NCI-H146 treated with DMSO at 0.1 percent for 48 hours (cell line): ENCODE measurements at regions not wholly inside any gene's neighbourhood (a gene's known extent, or its start where the extent isn't known, plus 50 kb on each side); places are given as distances from the start of the nearest gene placed in this dataset.

Experiments
- DNase-seq: peaks from one replicate; lab custom pipeline; 2025; ENCODE audit not compliant: unreplicated experiment; lab: John Stamatoyannopoulos, UW

GRCh38 chr13:107360010-107360409 lies 792.1 kb upstream of the ARGLU1 start:
- no peak for DNase-seq

GRCh38 chr13:107358866-107359265 lies 790.9 kb upstream of the ARGLU1 start:
- DNase-seq, result no peak

- no peak for DNase-seq
Observed at GRCh38 chr13:107351305-107351704, 783.4 kb upstream of the ARGLU1 start.

GRCh38 chr13:107348925-107349324 lies 781.0 kb upstream of the ARGLU1 start:
- no peak for DNase-seq

- no peak for DNase-seq
Observed at GRCh38 chr13:107348471-107348870, 780.5 kb upstream of the ARGLU1 start.

GRCh38 chr13:107347641-107348369 lies 779.9 kb upstream of the ARGLU1 start:
- no peak for DNase-seq

- no peak for DNase-seq
Observed at GRCh38 chr13:107342747-107343146, 774.8 kb upstream of the ARGLU1 start.

- DNase-seq, result no peak
Observed at GRCh38 chr13:107339209-107339608, 771.3 kb upstream of the ARGLU1 start.

- DNase-seq, result no peak
Observed at GRCh38 chr13:107332188-107332587, 764.3 kb upstream of the ARGLU1 start.

GRCh38 chr13:107331359-107331758 lies 763.4 kb upstream of the ARGLU1 start:
- no peak for DNase-seq

GRCh38 chr13:107330484-107330883 lies 762.5 kb upstream of the ARGLU1 start:
- no peak for DNase-seq

- DNase-seq, result no peak
Observed at GRCh38 chr13:107329991-107330390, 762.1 kb upstream of the ARGLU1 start.

- DNase-seq, result no peak
Observed at GRCh38 chr13:107324416-107325204, 756.7 kb upstream of the ARGLU1 start.

GRCh38 chr13:107322228-107322627 lies 754.3 kb upstream of the ARGLU1 start:
- DNase-seq, result no peak

GRCh38 chr13:107305178-107305577 lies 737.2 kb upstream of the ARGLU1 start:
- DNase-seq, result no peak

- no peak for DNase-seq
Observed at GRCh38 chr13:107301724-107302374, 733.9 kb upstream of the ARGLU1 start.

- DNase-seq, result no peak
Observed at GRCh38 chr13:107299717-107300116, 731.8 kb upstream of the ARGLU1 start.

- DNase-seq, result no peak
Observed at GRCh38 chr13:107296804-107297203, 728.9 kb upstream of the ARGLU1 start.

- no peak for DNase-seq
Observed at GRCh38 chr13:107295416-107296140, 727.6 kb upstream of the ARGLU1 start.

GRCh38 chr13:107293924-107294323 lies 726.0 kb upstream of the ARGLU1 start:
- no peak for DNase-seq

- no peak for DNase-seq
Observed at GRCh38 chr13:107291875-107292274, 723.9 kb upstream of the ARGLU1 start.
